Loucy (cell line): ENCODE measurements at regions not wholly inside any gene's neighbourhood (a gene's known extent, or its start where the extent isn't known, plus 50 kb on each side); places are given as distances from the start of the nearest gene placed in this dataset.

Source experiments
- H2AFZ ChIP-seq: fragments of 200-600 bp; sonication (generic); 2 replicates; pipeline ENCODE4 v1.6.0; 2016; ENCODE audit warnings: antibody characterized with exemption, mild to moderate bottlenecking, low read length, moderate library complexity
- H3F3A ChIP-seq: fragments of 200-600 bp; 2 replicates; pipeline ENCODE4 v1.6.0; 2016; ENCODE audit warnings: antibody characterized with exemption, low read depth, mild to moderate bottlenecking
- H3K27me3 ChIP-seq: fragments of 200-600 bp; sonication (generic); 2 replicates; pipeline ENCODE4 v1.6.1; 2014; ENCODE audit warnings: low read length, mild to moderate bottlenecking; ENCODE audit not compliant: insufficient read depth, poor library complexity, severe bottlenecking
- H3K36me3 ChIP-seq: fragments of 200-600 bp; sonication (generic); 2 replicates; pipeline ENCODE4 v1.6.1; 2016; ENCODE audit warnings: low read length; ENCODE audit not compliant: insufficient read depth
- H3K4me1 ChIP-seq: fragments of 200-600 bp; sonication (generic); 2 replicates; pipeline ENCODE4 v1.5.1; 2014; ENCODE audit warnings: low read length, mild to moderate bottlenecking; ENCODE audit not compliant: insufficient read depth, poor library complexity, severe bottlenecking
- H3K4me2 ChIP-seq: fragments of 200-600 bp; sonication (generic); 2 replicates; pipeline ENCODE4 v1.6.0; 2014; ENCODE audit warnings: antibody characterized with exemption, low read length, low read depth, mild to moderate bottlenecking; ENCODE audit not compliant: poor library complexity, severe bottlenecking
- H3K4me3 ChIP-seq: fragments of 200-600 bp; sonication (generic); 2 replicates; pipeline ENCODE4 v1.5.1; 2014; ENCODE audit warnings: low read length, mild to moderate bottlenecking, mixed read lengths; ENCODE audit not compliant: poor library complexity, severe bottlenecking
- H3K79me2 ChIP-seq: fragments of 200-600 bp; sonication (generic); 2 replicates; pipeline ENCODE4 v1.6.1; 2014; ENCODE audit warnings: low read length; ENCODE audit not compliant: insufficient read depth
- H3K9ac ChIP-seq: fragments of 200-600 bp; sonication (generic); 2 replicates; pipeline ENCODE4 v1.6.0; 2014; ENCODE audit warnings: mild to moderate bottlenecking, low read depth, low read length, moderate library complexity; ENCODE audit not compliant: poor library complexity, severe bottlenecking
- H3K9me2 ChIP-seq: fragments of 200-600 bp; sonication (generic); replicated peaks from 2 replicates; pipeline ENCODE4 v1.6.1; 2016; ENCODE audit warnings: low read depth, low read length, mixed read lengths
- H3K9me3 ChIP-seq: fragments of 200-600 bp; sonication (generic); 2 replicates; pipeline ENCODE4 v1.6.1; 2014; ENCODE audit warnings: mild to moderate bottlenecking, antibody characterized with exemption, low read length, low read depth; ENCODE audit not compliant: insufficient read depth
- H4K20me1 ChIP-seq: fragments of 200-600 bp; sonication (generic); 2 replicates; pipeline ENCODE4 v1.6.0; 2014; ENCODE audit warnings: antibody characterized with exemption, low read length, mild to moderate bottlenecking; ENCODE audit not compliant: insufficient read depth, poor library complexity, severe bottlenecking
- CTCF ChIP-seq: fragments of 200-600 bp; sonication (generic); conservative IDR thresholded peaks from 2 replicates; pipeline ENCODE4 v1.5.1; 2014; ENCODE audit warnings: mild to moderate bottlenecking, antibody characterized with exemption, low read length
- EZH2phosphoT487 ChIP-seq: fragments of 200-600 bp; IDR thresholded peaks from 2 replicates; pipeline ENCODE4 v1.6.1; 2018; ENCODE audit warnings: antibody characterized with exemption, mild to moderate bottlenecking, moderate library complexity, borderline replicate concordance

GRCh38 chr10:64175271-64175962, 654.2 kb downstream of the REEP3 start:
- Histone ChIP-seq H3K79me2 (no peaks in the 10 kb centered on the region), H3K36me3 (no peaks in the 10 kb centered on the region), H3K27me3 (no peaks in the 10 kb centered on the region), H3K4me3 (no peak overlapping the region), H3K9me2 (no peaks in the 10 kb centered on the region), H2AFZ (no peak overlapping the region), H3K4me2 (no peak overlapping the region), H3F3A (no peaks in the 10 kb centered on the region), H4K20me1 (no peaks in the 10 kb centered on the region), H3K9ac (no peak overlapping the region), H3K4me1 (no peaks in the 10 kb centered on the region), H3K9me3 (no peaks in the 10 kb centered on the region)
- no peak for TF ChIP-seq CTCF
- TF ChIP-seq EZH2phosphoT487, result no peak

- Histone ChIP-seq H3K79me2 (no peaks in the 10 kb centered on the region), H3K9me3 (no peaks in the 10 kb centered on the region), H2AFZ (no peak overlapping the region), H3K27me3 (no peaks in the 10 kb centered on the region), H3K4me1 (no peaks in the 10 kb centered on the region), H3K4me3 (no peak overlapping the region), H3F3A (no peaks in the 10 kb centered on the region), H3K9me2 (no peaks in the 10 kb centered on the region), H3K4me2 (no peak overlapping the region), H3K36me3 (no peaks in the 10 kb centered on the region), H4K20me1 (no peaks in the 10 kb centered on the region), H3K9ac (no peak overlapping the region)
- TF ChIP-seq CTCF (no peak), EZH2phosphoT487 (no peak)
Measured at GRCh38 chr10:64182671-64183070, 661.5 kb downstream of the REEP3 start.

GRCh38 chr10:64191286-64191685, 670.1 kb downstream of the REEP3 start:
- no peak for TF ChIP-seq CTCF
- no peak for TF ChIP-seq EZH2phosphoT487

More at GRCh38 chr10:64191286-64191685, 670.1 kb downstream of the REEP3 start:
- H3K4me1 ChIP-seq, result no peaks in the 10 kb centered on the region
- no peaks in the 10 kb centered on the region for H3K36me3 ChIP-seq
- H4K20me1 ChIP-seq, result no peaks in the 10 kb centered on the region
- no peaks in the 10 kb centered on the region for H3K79me2 ChIP-seq
- no peak overlapping the region for H3K4me3 ChIP-seq
- no peaks in the 10 kb centered on the region for H3K27me3 ChIP-seq
- no peak overlapping the region for H3K4me2 ChIP-seq
- H3F3A ChIP-seq, result no peaks in the 10 kb centered on the region
- no peak overlapping the region for H3K9ac ChIP-seq
- H2AFZ ChIP-seq, result no peak overlapping the region
- H3K9me2 ChIP-seq, result no peaks in the 10 kb centered on the region
- H3K9me3 ChIP-seq, result no peaks in the 10 kb centered on the region
